NCI-H82 treated with DMSO at 0.1 percent for 48 hours (cell line): ENCODE measurements at regions not wholly inside any gene's neighbourhood (a gene's known extent, or its start where the extent isn't known, plus 50 kb on each side); places are given as distances from the start of the nearest gene placed in this dataset.

Experiments used
- DNase-seq: peaks from one replicate; lab custom pipeline; 2025; ENCODE audit not compliant: unreplicated experiment; lab: John Stamatoyannopoulos, UW

GRCh38 chr5:74167930-74168315 lies 472.6 kb downstream of the ENC1 start:
- DNase-seq = no peak

DNA sequence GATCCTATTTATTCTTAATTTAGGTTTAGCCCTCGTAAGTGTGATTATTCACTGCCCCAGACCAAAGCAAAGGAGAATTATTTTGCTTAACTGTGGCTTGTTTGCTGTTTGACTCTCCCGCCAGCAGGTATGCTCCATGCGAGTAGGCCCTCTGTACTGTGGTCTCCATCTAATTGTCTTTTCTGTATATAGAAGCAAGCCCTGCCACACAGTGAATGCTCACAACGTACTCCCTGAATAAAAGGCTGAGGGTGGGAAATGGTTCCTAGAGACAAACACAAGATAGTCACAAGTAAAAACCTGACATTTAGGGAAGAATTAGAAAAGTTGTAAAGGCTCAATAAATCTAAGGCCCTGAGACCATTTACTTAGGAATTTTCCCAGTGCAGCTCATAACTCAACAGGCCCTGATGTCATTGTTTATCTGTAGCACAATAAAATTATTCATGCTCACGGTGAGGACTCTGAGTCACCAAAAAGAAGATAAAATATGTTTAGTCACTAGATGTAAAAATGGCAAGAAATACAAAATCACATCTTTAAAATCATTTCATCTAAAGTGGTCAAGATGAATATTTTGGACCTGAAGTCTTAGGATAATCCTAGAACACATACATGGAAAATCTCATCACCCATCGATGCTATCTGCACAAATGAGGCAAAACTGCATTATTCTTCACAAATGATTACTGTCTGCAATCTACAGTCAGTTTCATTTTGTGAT lies 473.2 kb downstream of the ENC1 start:
- no peak for DNase-seq

GRCh38 chr5:74166064-74166463 lies 474.5 kb downstream of the ENC1 start:
- no peak for DNase-seq

DNA sequence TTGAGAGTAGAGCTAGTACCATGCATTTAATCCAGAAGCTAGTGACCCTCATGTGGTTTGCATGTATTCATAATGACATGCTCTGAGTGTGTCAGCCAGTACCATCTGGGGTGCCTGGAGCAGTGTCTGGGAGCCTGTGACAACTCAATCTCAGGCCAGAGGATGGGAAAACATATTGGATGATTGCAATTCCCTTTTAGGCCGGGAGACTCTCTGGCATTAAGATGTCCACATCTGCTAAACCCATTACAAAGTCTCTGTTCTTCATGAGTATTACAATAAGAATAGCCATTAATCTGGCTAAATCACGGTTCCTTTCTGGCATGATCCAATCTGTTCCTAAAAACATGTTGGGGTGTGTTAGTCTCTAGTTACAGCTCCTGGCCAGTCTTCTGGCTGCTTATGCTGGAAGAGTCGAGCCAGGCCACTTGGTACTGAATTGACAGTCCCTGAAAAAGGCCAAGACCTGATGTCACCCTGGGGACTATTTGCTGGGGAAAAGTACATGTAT lies 475.7 kb downstream of the ENC1 start:
- DNase-seq = peak; percentile 98

DNA sequence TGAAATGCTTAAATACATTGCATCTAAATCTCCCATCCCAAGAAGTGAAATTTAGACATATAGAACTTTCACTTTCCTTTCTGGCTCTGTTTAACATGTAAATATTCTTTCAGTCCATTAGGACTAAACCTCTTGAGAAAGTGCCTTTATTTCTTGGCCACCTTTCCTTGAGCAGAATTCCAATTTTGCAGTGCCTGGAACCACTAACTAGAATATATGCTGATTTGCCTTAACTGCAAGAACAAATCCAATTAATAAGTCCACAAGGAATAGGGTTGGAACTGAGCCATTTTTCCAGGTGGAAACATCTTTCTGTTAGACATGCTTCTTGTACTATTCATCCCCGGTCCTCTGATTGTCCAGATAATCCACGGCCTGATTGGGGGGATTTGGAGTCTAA lies 478.0 kb downstream of the ENC1 start:
- peak; percentile 86 for DNase-seq

DNA sequence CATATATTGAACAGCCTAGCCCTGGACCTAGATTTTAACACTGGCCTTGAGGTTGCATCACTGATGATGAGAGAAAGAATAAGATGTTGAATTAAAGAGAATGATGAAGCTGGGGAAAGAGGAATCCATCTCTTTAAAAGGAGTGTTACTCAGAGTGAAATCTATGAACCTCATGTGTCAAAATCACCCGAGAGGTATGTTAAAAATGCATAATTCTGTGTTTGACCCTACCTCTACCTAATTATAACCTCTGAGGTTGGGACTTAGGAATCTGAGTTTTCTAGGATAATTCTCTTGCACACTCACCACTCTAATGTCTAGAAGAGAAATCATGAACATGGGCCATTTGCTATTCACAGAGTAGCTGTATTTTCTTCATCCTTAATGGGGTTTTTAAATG lies 479.4 kb downstream of the ENC1 start:
- no peak for DNase-seq

DNA sequence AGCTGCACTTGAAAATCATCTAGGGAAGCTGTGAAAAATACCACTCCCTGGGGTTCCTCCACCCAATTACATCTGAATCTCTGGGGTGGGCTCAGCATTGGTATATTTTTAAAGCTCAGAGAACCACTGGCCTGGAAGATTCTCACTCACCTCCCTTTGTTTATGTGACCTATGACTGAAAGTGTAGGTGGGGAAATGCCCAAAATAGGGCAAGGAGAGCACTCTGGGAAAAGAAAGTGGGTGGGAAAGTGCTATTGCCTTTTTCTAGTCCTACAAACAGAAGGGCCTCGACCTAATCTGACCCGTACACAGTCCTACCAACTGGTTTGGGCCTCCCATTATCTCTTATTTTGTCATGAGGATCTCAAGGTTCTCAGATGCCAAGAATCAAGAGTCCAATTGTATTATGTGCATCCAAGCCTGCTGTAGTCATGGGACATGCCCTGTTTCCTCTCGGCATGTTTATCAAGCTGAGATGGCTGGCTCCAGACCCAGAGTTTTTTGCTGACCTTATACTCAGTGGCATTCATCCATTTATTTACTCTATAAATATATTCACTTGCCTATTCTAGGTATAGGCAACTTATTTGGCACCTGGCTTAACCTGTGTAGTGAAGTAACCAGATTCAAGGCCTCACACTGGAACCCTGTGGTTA lies 483.7 kb downstream of the ENC1 start:
- no peak for DNase-seq

GRCh38 chr5:74155501-74155900 lies 485.0 kb downstream of the ENC1 start:
- no peak for DNase-seq

DNA sequence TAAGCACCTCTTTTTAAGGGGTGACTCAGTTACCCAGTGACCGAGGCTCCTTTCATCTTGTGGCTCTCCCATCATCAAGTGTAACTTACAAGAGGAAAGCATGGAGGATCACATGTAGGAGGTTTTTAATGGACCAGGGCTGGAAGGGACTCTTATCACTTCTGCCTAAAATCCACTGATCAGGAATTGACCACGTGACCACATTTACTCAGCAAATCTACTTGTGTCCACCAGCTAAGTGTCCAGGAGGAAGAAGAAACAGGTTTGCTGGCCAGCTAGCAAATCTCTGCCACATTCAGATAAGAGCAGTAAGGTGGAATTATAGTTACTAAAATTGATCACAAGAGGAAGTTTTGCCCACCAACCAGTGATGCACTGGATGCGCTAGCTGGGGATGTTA lies 486.0 kb downstream of the ENC1 start:
- DNase-seq = no peak

DNA sequence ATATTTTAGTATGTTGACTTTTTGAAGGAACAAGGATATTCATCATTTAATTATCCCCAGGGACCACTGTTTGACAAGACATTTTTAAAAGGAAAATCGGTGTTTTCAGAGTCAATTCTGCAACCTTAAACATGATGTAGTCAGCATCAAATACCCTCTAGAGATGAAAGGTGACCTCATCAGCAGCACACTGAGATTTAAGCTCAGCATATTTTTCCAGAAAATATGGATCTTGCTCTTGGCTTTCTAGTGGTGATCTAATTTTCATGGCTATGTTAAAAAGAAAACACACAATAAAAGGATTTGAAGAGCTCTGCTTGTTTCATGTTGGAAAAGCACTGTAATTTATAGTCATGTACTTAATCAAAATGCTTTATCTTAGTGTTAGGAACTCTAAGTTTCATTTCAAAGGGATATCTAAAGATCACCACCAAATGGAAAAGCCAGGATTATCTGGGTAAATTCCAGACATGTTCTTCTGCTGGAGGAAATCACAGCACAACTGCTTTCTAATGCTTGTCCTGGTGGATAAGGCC lies 487.2 kb downstream of the ENC1 start:
- no peak for DNase-seq

DNA sequence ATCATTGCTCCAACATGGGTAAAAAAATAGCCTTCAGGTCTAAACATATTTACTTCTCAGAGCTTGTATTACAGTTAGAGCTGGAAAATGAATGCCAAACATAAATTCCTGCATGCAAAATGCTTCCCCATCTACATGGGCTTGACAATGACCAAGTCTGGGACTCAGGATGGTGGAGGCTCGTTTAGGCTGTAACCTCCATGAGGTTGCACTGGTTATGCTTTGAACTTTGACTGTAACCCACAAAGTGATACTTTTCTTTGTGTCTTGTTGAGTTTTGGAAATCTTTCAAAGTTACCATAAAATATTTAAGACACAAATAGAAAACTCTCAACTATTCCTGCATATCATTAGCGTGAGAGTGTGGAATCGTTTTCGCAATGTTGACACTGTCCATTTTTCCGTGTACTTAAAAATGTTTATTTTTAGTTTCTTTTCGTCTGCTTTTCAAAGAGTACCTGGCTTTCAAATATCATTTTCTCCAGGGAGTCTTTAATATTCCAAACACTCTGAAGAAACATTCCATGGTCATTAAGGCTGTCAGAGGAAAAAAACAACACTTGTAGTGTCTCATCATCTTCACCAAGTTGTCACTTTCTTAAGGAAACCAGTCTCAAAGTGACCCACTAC lies 487.8 kb downstream of the ENC1 start:
- DNase-seq = no peak

DNA sequence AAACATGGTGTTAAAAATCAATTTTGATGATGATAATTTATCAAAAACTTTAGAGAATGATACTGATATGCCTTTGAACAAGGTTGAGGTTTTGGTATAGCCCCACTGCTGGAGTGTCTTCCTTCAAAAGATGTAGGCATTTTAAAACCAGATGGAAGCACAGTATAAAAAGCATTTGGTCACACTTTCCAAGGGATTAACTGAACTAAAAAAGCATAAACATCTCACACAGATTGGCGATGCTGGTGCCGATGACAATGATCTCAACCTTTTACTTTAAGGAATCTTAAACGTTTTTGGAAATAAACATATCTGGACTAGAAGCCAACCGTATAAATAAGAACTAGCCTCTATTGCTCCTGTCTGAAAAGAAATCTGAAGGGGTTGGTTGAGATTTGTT lies 488.4 kb downstream of the ENC1 start:
- DNase-seq = no peak

GRCh38 chr5:74149395-74149794 lies 491.1 kb downstream of the ENC1 start:
- DNase-seq = no peak

- DNase-seq = no peak
Measured at GRCh38 chr5:74148321-74148720, 492.2 kb downstream of the ENC1 start.

- DNase-seq = no peak
Measured at GRCh38 chr5:74146796-74147195, 493.7 kb downstream of the ENC1 start.

- no peak for DNase-seq
Measured at GRCh38 chr5:74145951-74146350, 494.6 kb downstream of the ENC1 start.

DNA sequence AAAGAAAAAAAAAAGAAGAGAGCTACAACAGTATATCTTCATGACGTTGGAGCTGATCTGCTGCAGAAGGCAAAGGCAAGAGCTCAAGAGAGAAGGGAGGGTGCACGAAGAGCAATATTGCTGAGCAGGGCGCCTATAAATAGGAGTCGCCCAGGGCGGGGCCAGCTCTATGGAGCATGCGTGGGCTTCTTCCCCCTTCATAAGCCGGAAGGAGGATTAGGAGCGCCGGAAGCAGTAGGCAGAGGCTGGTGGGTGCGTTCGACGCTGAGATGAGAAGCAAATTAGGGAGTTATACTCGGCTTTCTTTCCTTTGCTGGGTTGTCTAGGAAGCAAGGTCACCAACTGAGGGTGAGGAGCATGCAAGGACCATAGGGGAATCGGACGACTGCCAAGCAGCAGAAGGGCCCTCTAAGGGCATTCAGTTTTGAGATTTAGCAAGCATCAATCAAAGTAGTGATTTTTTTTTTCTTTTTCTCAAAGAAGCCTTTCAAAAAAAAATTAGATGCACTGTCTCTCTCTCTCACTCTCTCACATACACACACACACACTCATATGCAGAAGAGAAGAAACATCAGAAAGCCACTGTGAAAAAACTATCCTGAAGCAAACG lies 496.7 kb downstream of the ENC1 start:
- no peak for DNase-seq

- no peak for DNase-seq
Measured at GRCh38 chr5:74143151-74143550, 497.4 kb downstream of the ENC1 start.

DNA sequence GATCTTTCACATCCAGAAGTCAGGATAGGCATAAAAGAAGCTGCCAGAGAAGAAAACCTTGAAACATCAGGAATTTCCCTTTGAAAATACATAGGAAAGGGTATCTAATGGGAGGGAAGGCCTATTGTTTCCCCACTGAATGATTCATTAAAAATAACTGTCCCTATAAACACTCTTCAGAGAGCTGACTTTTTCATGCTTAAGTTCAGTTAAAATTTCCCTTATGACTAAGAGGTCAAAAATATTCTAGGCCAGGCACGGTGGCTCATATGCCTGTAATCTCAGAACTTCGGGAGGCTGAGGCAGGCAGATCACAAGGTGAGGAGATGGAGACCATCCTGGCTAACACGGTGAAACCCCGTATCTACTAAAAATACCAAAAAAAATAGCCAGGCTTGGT lies 499.5 kb downstream of the ENC1 start:
- no peak for DNase-seq

- DNase-seq = no peak
Measured at GRCh38 chr5:74140409-74140808, 500.1 kb downstream of the ENC1 start.

DNA sequence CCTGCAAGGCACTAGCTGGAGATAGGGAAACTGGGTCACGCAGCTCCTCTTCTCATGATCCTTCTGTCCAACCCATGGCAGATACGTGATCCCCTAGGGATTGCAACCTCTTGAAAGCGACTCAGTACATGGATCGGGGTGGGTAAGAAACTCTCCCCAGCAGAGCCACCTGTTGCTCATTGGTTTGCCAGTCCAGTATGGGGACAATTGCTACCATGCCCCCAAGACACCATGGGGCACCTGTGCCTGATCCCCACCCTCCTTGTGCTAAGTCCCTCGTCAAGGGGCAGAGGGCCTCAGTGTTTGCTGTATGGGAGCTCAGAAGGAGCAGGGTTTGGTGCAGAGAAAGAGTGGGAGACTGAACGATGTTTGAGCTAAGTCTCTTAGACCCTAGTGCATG lies 500.9 kb downstream of the ENC1 start:
- no peak for DNase-seq

DNA sequence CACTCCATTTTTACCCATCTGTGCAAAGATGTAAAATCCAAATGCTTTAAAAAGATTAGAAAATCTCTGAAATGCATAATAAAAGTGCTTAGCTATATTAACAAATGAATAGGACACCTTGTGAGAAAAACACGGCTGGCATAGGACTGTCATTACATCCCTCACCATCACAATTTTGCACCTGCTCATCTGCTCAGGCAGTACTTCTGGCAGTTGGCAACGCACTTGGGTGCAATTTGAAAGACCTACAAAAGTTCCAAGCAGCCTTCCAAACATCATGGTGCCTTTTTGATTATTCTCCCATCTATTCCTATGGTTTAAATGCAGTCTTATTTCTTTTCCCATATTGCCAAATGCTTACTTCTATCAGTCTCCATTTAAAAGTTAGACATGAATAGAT lies 501.8 kb downstream of the ENC1 start:
- no peak for DNase-seq
